SU-DHL-6 (cell line): ENCODE measurements at regions not wholly inside any gene's neighbourhood (a gene's known extent, or its start where the extent isn't known, plus 50 kb on each side); places are given as distances from the start of the nearest gene placed in this dataset.

ENCODE experiments used
- H2AFZ ChIP-seq: fragments of 200-600 bp; sonication (generic); 2 replicates; pipeline ENCODE4 v1.6.1; 2014; ENCODE audit warnings: low read depth, mild to moderate bottlenecking, moderate library complexity, mixed read lengths, antibody characterized with exemption, low read length; ENCODE audit not compliant: severe bottlenecking
- H3F3A ChIP-seq: fragments of 200-600 bp; shearing (Covaris generic); 2 replicates; pipeline ENCODE4 v1.6.0; 2016; ENCODE audit warnings: antibody characterized with exemption, mild to moderate bottlenecking; ENCODE audit not compliant: insufficient read depth
- H3K27ac ChIP-seq: fragments of 200-600 bp; sonication (generic); 2 replicates; pipeline ENCODE4 v1.5.1; 2016; ENCODE audit warnings: low read depth, mild to moderate bottlenecking, low read length, moderate library complexity, mixed read lengths
- H3K27me3 ChIP-seq: fragments of 200-600 bp; sonication (generic), shearing (Covaris generic); 2 replicates; pipeline ENCODE4 v1.6.0; 2014; ENCODE audit warnings: mild to moderate bottlenecking, low read length
- H3K36me3 ChIP-seq: fragments of 200-600 bp; sonication (generic); 2 replicates; pipeline ENCODE4 v1.6.1; 2014; ENCODE audit warnings: mild to moderate bottlenecking, low read length, mixed read lengths
- H3K4me2 ChIP-seq: fragments of 300-600, 200-600 bp; shearing (Covaris generic), sonication (generic); 2 replicates; pipeline ENCODE4 v1.6.0; 2014; ENCODE audit warnings: low read length, low read depth, mild to moderate bottlenecking; ENCODE audit not compliant: poor library complexity, severe bottlenecking
- H3K4me3 ChIP-seq: fragments of 200-600 bp; sonication (generic); 2 replicates; pipeline ENCODE4 v1.5.1; 2014; ENCODE audit warnings: antibody characterized with exemption, low read length, mild to moderate bottlenecking, mixed read lengths; ENCODE audit not compliant: insufficient read depth, poor library complexity, severe bottlenecking
- H3K79me2 ChIP-seq: fragments of 200-600 bp; sonication (generic); 2 replicates; pipeline ENCODE4 v1.6.1; 2014; ENCODE audit warnings: mild to moderate bottlenecking, low read length, moderate library complexity; ENCODE audit not compliant: insufficient read depth
- H3K9ac ChIP-seq: fragments of 200-600 bp; sonication (generic); 2 replicates; pipeline ENCODE4 v1.7.0; 2014; ENCODE audit warnings: mild to moderate bottlenecking, low read length
- H3K9me2 ChIP-seq: fragments of 200-600 bp; sonication (generic); replicated peaks from 2 replicates; pipeline ENCODE4 v1.6.1; 2014; ENCODE audit warnings: low read length; ENCODE audit not compliant: insufficient read depth
- H3K9me3 ChIP-seq: fragments of 200-600 bp; sonication (generic); 2 replicates; pipeline ENCODE4 v1.6.1; 2014; ENCODE audit warnings: low read length, mixed read lengths; ENCODE audit not compliant: insufficient read depth
- H4K20me1 ChIP-seq: fragments of 200-600 bp; sonication (generic); 2 replicates; pipeline ENCODE4 v1.6.1; 2014; ENCODE audit warnings: low read depth, mild to moderate bottlenecking, antibody characterized with exemption, low read length, moderate library complexity, mixed read lengths
- CTCF ChIP-seq: fragments of 200-600 bp; sonication (generic); IDR thresholded peaks from one replicate; pipeline ENCODE4 v1.5.1; 2017; ENCODE audit warnings: antibody characterized with exemption, mild to moderate bottlenecking, low read length, moderate library complexity; ENCODE audit not compliant: insufficient read depth, poor library complexity, severe bottlenecking
- EZH2phosphoT487 ChIP-seq: fragments of 200-600 bp; sonication (generic), shearing (Covaris generic); conservative IDR thresholded peaks from 2 replicates; pipeline ENCODE4 v1.6.1; 2018; ENCODE audit warnings: mild to moderate bottlenecking, antibody characterized with exemption, low read length, moderate library complexity, mixed read lengths

GRCh38 chr1:87980494-87980893 is 651.8 kb downstream of the LMO4 start:
- Histone ChIP-seq H3K27me3 (no peaks in the 10 kb centered on the region), H4K20me1 (no peaks in the 10 kb centered on the region), H3K4me3 (no peak overlapping the region), H3K27ac (no peak overlapping the region), H3K36me3 (no peaks in the 10 kb centered on the region), H3K9me2 (no peaks in the 10 kb centered on the region), H3F3A (no peaks in the 10 kb centered on the region), H3K9me3 (no peaks in the 10 kb centered on the region), H3K4me2 (no peak overlapping the region), H2AFZ (no peak overlapping the region), H3K9ac (no peak overlapping the region), H3K79me2 (no peaks in the 10 kb centered on the region)
- TF ChIP-seq EZH2phosphoT487, result no peak
- TF ChIP-seq CTCF, result no peak

- H3K4me3 ChIP-seq, result no peak overlapping the region
- H3K27me3 ChIP-seq, result no peaks in the 10 kb centered on the region
- no peaks in the 10 kb centered on the region for H3K79me2 ChIP-seq
- no peaks in the 10 kb centered on the region for H3K9me2 ChIP-seq
- no peak overlapping the region for H2AFZ ChIP-seq
- H3K9me3 ChIP-seq, result no peaks in the 10 kb centered on the region
- H3K4me2 ChIP-seq, result no peak overlapping the region
- no peaks in the 10 kb centered on the region for H4K20me1 ChIP-seq
- H3K9ac ChIP-seq, result no peak overlapping the region
- H3K27ac ChIP-seq, result no peak overlapping the region
- no peaks in the 10 kb centered on the region for H3F3A ChIP-seq
- no peak for TF ChIP-seq EZH2phosphoT487
- no peak for TF ChIP-seq CTCF
- H3K36me3 ChIP-seq, result no peaks in the 10 kb centered on the region
Measured at GRCh38 chr1:87981386-87981785, 652.7 kb downstream of the LMO4 start.

- no peak overlapping the region for H3K4me2 ChIP-seq
- H3K9me3 ChIP-seq, result no peaks in the 10 kb centered on the region
- no peak for TF ChIP-seq EZH2phosphoT487
- no peak for TF ChIP-seq CTCF
- no peaks in the 10 kb centered on the region for H3K27me3 ChIP-seq
- H2AFZ ChIP-seq, result no peak overlapping the region
- H3K36me3 ChIP-seq, result no peaks in the 10 kb centered on the region
- H3K79me2 ChIP-seq, result no peaks in the 10 kb centered on the region
- H4K20me1 ChIP-seq, result no peaks in the 10 kb centered on the region
- H3K4me3 ChIP-seq, result no peak overlapping the region
- H3K27ac ChIP-seq, result no peak overlapping the region
- H3F3A ChIP-seq, result no peaks in the 10 kb centered on the region
- H3K9ac ChIP-seq, result no peak overlapping the region
- H3K9me2 ChIP-seq, result no peaks in the 10 kb centered on the region
Measured at GRCh38 chr1:87981810-87982209, 653.1 kb downstream of the LMO4 start.

GRCh38 chr1:87983841-87984240 is 655.2 kb downstream of the LMO4 start:
- Histone ChIP-seq H3K9me3 (no peaks in the 10 kb centered on the region), H3K36me3 (no peaks in the 10 kb centered on the region), H2AFZ (no peak overlapping the region), H3K9me2 (no peaks in the 10 kb centered on the region), H3K4me3 (no peak overlapping the region), H3K4me2 (no peak overlapping the region), H3K79me2 (no peaks in the 10 kb centered on the region), H3K27me3 (no peaks in the 10 kb centered on the region), H3K9ac (no peak overlapping the region), H3K27ac (no peak overlapping the region), H3F3A (no peaks in the 10 kb centered on the region), H4K20me1 (no peaks in the 10 kb centered on the region)
- no peak for TF ChIP-seq CTCF
- no peak for TF ChIP-seq EZH2phosphoT487
